GM18502 (cell line): ENCODE measurements at regions not wholly inside any gene's neighbourhood (a gene's known extent, or its start where the extent isn't known, plus 50 kb on each side); places are given as distances from the start of the nearest gene placed in this dataset.

Experiments used
- ATAC-seq: cut with Tn5 transposase; IDR thresholded peaks from one replicate; pipeline ENCODE4 v1.9.1; 2021; ENCODE audit warnings: mild to moderate bottlenecking; ENCODE audit not compliant: unreplicated experiment, poor library complexity

- no peak for ATAC-seq
Measured at GRCh38 chr16:52896478-52897164, 156.1 kb downstream of the CHD9NB start.

DNA sequence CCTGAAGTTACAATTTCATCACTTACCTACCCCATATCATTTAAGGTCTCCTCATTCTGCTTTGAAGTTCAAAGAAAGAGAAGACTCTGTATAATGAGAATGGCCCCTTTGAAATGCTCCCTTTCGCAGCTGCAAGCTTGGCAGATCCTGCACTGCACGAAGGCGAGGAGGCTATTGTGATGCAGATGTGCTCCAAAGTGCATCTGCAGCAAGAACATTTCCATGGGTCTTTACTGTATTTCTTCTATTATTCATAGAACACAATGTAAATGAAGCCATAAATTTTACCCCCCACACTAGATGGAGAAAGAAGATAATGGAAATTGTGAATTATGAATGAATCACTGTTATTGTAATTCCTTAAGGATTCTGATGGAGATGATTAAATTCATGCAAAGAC, 178.7 kb downstream of the CHD9NB start:
- no peak for ATAC-seq

DNA sequence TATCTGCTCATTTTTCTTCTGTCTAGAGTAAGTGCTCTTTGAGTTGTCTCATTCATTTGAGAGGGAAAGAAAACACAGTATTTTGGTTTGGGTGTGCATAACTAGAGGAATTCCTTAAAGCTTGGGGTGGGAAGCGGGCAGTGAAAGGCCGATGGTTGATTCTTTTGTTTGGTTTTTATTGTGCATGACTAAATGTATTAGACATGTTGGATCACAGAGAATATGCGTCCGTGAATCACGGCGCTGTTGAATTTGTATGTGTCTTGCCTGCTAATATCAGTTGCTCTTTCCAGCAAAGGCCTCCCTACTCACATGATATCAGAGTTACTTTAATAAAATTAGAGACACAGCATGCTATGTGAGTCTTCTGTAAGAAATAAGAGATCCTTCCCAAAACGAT, 180.0 kb downstream of the CHD9NB start:
- ATAC-seq, result no peak

- no peak for ATAC-seq
Measured at GRCh38 chr16:52871481-52871880, 181.2 kb downstream of the CHD9NB start.

GRCh38 chr16:52869243-52869642, 183.5 kb downstream of the CHD9NB start:
- ATAC-seq, result no peak

DNA sequence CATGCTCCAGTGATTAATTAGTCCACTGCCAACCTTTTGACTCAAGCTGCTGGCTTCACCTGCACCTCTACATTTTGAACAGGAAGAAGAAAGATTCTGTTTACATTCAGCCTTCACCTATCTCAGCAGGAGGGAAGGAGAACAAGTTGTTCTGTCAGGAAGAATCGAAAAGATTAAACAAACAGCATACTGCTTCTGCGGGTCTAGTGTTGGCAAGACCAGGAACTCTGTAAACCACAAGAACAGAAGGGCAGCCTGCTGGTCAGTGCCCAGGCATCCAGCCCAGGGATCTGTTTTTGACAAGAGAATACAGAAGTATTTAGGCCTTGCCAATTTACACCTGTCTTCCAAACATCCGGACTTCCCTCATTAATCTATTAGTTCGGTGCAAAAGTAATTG, 189.7 kb downstream of the CHD9NB start:
- ATAC-seq, result no peak

GRCh38 chr16:52861614-52862022, 191.1 kb downstream of the CHD9NB start:
- ATAC-seq, result no peak

DNA sequence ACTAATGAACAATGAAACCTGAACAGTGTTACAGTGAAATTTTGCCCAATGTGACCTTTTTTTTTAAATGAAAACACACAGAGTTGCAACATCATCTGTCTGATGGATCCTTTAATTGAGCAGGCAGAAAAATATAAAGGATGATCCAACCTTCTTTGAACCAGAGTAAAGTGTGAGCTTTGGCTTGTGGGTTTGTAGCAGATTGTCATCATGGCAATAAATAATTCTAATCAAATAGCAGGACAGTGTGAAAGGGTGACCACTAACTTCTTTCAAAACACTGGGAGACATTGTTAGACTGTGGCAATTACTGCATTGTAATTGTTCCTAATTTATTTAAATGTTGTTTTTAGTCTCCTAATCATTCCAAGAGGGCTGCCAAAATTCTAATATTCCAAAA, 197.2 kb downstream of the CHD9NB start:
- ATAC-seq, result no peak

DNA sequence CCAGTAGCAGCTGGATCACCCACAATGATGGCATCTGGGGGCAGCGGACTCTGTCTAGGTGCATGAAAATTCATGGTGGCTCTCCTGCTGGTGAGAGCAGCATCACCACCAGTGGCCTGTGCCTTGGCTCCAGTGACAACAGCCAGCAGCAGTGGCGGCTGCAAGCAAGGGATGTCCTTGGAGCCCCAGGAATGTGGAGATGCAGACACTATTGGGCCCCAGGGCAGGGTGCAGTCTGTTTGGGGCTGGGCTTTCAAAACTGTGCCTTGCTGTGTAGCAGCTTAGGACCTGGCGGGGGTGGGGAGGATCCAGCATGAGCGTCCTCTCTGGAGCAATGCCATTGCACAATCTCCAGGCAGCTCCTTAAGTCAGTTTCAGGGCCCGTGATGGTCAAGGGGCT, 199.7 kb downstream of the CHD9NB start:
- no peak for ATAC-seq

- ATAC-seq, result no peak
Measured at GRCh38 chr16:52851211-52851740, 201.4 kb downstream of the CHD9NB start.

- no peak for ATAC-seq
Measured at GRCh38 chr16:52843381-52843780, 209.3 kb downstream of the CHD9NB start.

GRCh38 chr16:52837251-52837650, 215.4 kb downstream of the CHD9NB start:
- ATAC-seq, result no peak

DNA sequence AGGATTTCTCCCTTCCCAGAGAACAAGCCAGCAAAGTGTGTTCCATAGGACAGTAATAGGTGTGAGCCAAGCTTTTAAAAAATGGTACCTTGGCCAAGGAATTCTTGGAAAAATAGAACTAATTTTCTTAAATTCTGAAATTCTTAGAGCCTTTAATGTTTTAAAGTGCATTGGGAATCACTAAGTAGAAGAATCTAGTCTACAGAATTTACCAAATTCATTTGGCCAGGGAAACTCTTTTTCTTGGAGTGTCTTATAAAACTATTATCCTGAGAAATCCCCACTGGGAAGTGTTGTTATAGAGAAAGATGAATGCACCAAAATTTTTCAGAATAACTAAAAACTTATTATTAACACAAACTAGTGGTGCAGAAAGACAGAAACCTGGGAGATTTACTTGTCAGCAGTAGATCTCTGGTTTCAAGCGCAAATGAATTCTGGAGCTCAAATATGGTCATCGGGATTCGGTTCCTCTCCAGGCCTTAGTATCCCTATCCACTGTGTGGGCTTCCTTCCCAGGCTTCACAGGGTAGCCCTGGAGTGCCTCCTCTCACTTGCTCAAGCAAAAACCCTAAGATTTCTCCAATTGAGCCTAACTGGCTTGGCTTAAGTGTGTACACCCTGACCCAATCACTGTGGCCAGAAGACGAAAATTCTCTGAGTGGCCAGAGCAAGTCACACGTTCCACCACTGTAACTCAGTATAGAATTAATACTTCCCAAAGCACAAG, 217.8 kb downstream of the CHD9NB start:
- ATAC-seq, result no peak

GRCh38 chr16:52832771-52833170, 219.9 kb downstream of the CHD9NB start:
- ATAC-seq, result no peak

- ATAC-seq, result no peak
Measured at GRCh38 chr16:52827456-52827855, 225.2 kb downstream of the CHD9NB start.

GRCh38 chr16:52825892-52826291, 226.8 kb downstream of the CHD9NB start:
- no peak for ATAC-seq

DNA sequence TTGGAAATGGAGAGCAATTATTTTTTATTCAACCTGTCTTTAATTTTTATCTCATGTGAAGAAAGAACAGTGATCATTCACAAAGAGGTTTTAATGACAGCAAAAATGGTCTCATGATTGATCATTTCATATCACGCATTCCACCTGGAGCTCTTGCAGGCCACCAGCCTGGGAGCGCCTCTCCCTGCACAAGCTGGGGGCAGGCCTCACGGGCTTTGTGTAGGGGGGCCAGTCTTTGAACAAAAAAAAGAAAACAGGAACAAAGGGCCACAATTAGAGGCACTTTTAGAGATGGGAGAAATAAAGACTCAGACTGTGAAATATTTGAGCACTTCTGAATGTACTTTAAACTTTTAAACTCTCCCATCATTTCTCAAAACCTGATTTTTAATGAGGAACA, 232.9 kb downstream of the CHD9NB start:
- no peak for ATAC-seq

DNA sequence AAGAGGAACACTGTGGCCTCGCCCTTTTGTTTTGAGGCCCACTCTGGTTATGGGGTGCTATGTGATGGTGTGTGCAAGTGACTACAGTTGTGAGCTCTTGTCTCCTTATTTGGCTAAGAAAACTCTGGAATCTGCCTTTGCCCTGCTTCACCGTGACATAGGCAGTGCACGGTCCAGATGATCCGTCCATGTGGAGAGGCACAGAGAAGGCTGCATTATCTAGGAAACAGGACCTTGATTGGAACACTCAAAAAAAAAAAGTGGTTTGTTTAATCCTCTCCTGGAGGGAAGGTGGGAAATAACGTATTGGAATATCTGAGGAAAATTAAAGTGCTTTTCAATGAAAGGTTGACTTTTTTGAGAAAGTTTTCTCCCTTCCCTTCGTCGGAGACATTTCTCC, 233.3 kb downstream of the CHD9NB start:
- no peak for ATAC-seq

DNA sequence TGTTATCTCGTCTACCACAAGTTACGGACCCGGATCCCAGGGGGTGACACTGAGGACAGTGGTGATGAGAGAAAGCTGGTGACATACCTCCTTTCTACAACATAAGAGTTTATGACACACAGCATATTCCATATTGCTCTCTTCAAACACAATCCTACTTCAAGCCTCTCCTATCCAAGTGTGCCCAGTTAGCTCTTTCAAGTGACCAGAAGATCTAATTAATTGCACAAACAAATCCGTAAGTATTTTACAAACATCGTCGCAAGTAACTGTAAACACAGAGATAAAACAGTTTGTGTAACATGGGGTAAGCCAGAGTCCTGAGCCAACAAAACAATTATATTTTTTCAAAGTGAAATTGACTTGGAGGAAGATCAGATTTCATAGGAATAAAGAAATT, 235.0 kb downstream of the CHD9NB start:
- ATAC-seq, result no peak

- no peak for ATAC-seq
Measured at GRCh38 chr16:52816993-52817392, 235.7 kb downstream of the CHD9NB start.

DNA sequence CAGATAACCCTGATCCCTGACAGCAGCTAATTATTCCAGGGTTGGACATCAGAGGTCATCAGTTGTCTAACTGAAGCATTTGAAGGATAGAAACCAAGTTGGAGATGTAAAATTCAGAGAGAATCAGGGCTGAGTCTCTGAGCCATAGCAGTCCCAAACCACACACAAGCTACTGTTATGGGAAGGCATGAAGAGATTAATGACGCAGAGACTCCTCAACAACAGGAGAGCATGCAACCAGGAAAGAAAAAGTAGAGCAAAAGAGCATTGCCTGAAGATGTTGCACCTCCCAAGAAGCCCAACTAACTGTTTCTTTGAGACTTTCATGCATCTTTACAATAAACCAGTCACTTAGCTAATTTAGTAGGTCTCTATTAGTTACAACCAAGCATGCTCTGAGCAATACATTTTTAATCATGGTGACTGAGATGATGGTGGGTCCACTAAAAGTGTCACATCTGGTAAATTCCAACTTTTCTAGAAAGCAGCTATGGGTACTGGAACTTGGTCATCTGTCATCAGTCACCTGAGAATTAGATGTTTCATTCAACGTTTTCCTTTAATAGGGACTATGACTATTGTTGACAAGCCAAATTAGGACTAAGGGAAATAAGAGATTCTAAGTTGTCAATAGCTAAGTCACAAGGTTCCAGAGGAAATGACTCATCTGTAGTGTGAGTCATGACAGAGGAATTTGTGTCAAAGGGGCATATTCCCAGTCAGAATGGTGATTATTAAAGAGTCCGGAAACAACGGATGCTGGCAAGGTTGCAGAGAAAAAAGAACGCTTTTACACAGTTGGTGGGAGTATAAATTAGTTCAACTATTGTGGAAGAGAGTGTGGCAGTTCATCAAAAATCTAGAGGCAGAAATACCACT, 239.8 kb downstream of the CHD9NB start:
- no peak for ATAC-seq
